SK-N-SH (cell line): ENCODE measurements at regions not wholly inside any gene's neighbourhood (a gene's known extent, or its start where the extent isn't known, plus 50 kb on each side); places are given as distances from the start of the nearest gene placed in this dataset.
"Not testable (repeated sequence)": the region's sequence is repeated elsewhere in the genome, so short reads cannot be mapped to it uniquely, and the experiment has no call there.

Experiments
- EP300 ChIP-seq, 2 experiments: IDR thresholded peaks; 2 replicates each; pipeline versions ENCODE4 v1.4.0 to v1.6.1; 2012; ENCODE audit warnings: borderline replicate concordance in 1 of 2, low read depth in 1 of 2, low read length in 1 of 2
- POLR2AphosphoS5 ChIP-seq: IDR thresholded peaks from 2 replicates; pipeline ENCODE4 v1.6.1; 2012; ENCODE audit warnings: low read depth, low read length
- RAD21 ChIP-seq: IDR thresholded peaks from 2 replicates; pipeline ENCODE4 v1.6.1; 2012; ENCODE audit warnings: mild to moderate bottlenecking, low read length
- TF ChIP-seq, protein P1 (sequence below): fragments of 200-600 bp; sonication (generic); IDR thresholded peaks from 2 replicates; pipeline ENCODE4 v1.6.1; 2017; ENCODE audit warnings: antibody characterized with exemption, mild to moderate bottlenecking, moderate library complexity
- TF ChIP-seq, protein P2 (sequence below): fragments of 150-350 bp; IDR thresholded peaks from 2 replicates; pipeline ENCODE4 v1.6.1; 2017; ENCODE audit warnings: antibody characterized with exemption, low read length, low read depth, borderline replicate concordance
- TF ChIP-seq, protein P3 (sequence below): IDR thresholded peaks from 2 replicates; pipeline ENCODE4 v1.4.0; 2012; ENCODE audit warnings: low read depth

DNA sequence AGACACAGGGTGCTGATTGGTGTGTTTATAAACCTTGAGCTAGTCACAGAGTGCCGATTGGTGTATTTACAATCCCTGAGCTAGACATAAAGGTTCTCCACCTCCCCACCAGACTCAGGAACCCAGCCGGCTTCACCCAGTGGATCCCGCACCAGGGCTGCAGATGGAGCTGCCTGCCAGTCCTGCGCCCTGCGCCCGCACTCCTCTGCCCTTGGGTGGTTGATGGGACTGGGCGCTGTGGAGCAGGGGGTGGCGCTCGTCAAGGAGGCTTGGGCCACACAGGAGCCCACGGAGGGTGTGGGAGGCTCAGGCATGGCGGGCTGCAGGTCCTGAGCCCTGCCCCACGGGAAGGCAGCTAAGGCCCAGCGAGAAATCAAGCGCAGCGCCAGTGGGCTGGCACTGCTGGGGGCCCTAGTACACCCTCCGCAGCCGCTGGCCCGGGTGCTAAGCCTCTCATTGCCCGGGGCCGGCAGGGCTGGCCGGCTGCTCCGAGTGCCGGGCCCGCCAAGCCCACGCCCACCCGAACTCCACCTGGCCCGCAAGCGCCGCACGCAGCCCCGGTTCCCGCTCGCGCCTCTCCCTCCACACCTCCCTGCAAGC, 1049.6 kb downstream of the CDH11 start:
- TF ChIP-seq, protein P1, sequence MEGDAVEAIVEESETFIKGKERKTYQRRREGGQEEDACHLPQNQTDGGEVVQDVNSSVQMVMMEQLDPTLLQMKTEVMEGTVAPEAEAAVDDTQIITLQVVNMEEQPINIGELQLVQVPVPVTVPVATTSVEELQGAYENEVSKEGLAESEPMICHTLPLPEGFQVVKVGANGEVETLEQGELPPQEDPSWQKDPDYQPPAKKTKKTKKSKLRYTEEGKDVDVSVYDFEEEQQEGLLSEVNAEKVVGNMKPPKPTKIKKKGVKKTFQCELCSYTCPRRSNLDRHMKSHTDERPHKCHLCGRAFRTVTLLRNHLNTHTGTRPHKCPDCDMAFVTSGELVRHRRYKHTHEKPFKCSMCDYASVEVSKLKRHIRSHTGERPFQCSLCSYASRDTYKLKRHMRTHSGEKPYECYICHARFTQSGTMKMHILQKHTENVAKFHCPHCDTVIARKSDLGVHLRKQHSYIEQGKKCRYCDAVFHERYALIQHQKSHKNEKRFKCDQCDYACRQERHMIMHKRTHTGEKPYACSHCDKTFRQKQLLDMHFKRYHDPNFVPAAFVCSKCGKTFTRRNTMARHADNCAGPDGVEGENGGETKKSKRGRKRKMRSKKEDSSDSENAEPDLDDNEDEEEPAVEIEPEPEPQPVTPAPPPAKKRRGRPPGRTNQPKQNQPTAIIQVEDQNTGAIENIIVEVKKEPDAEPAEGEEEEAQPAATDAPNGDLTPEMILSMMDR: not testable (repeated sequence)
- TF ChIP-seq POLR2AphosphoS5; EP300 (IDR thresholded peaks at IDR 0.05; ENCODE audit: borderline replicate concordance in 1 of 2, low read depth in 1 of 2, low read length in 1 of 2); RAD21: not testable (repeated sequence)
- TF ChIP-seq, protein P2, sequence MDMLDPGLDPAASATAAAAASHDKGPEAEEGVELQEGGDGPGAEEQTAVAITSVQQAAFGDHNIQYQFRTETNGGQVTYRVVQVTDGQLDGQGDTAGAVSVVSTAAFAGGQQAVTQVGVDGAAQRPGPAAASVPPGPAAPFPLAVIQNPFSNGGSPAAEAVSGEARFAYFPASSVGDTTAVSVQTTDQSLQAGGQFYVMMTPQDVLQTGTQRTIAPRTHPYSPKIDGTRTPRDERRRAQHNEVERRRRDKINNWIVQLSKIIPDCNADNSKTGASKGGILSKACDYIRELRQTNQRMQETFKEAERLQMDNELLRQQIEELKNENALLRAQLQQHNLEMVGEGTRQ: not testable (repeated sequence)
- TF ChIP-seq, protein P3, sequence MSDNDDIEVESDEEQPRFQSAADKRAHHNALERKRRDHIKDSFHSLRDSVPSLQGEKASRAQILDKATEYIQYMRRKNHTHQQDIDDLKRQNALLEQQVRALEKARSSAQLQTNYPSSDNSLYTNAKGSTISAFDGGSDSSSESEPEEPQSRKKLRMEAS: not testable (repeated sequence)
